H1 (cell line): ENCODE measurements at regions not wholly inside any gene's neighbourhood (a gene's known extent, or its start where the extent isn't known, plus 50 kb on each side); places are given as distances from the start of the nearest gene placed in this dataset.

ENCODE experiments used
- CTCF ChIA-PET: fragments of 300-600 bp; sonication (Branson Sonifier 250); formaldehyde crosslinking; loops from one replicate; lab custom pipeline; 2021; ENCODE audit not compliant: partially characterized antibody; lab: Charles Lee
- POLR2A ChIA-PET: fragments of 300-600 bp; sonication (Branson Sonifier 250); formaldehyde crosslinking; loops from one replicate; lab custom pipeline; 2021; ENCODE audit warnings: inconsistent platforms; ENCODE audit not compliant: partially characterized antibody; lab: Charles Lee
- DNase-seq, 2 experiments: peaks; one replicate each; pipeline versions ENCODE4 v3.0.0 to v3.0.0-alpha.2; 2010 to 2022; ENCODE audit warnings: low spot score in 2 of 2, low read depth in 1 of 2, mixed read lengths in 1 of 2
- FAIRE-seq: peaks from 2 replicates; lab custom pipeline; 2011; peaks lifted over from hg19 to GRCh38; lab: Jason Lieb, UNC
- H2AFZ ChIP-seq: 2 replicates; pipeline ENCODE4 v1.8.1; 2012; ENCODE audit warnings: low read length, inconsistent platforms
- H2AK5ac ChIP-seq: 2 replicates; pipeline ENCODE4 v1.6.1; 2013; ENCODE audit warnings: low read depth, low read length
- H2BK120ac ChIP-seq: replicated peaks from 2 replicates; pipeline ENCODE3; 2013; ENCODE audit warnings: low read depth, low read length, inconsistent platforms
- H2BK12ac ChIP-seq: 2 replicates; pipeline ENCODE4 v1.6.1; 2013; ENCODE audit warnings: low read depth, low read length
- H2BK15ac ChIP-seq: 2 replicates; pipeline ENCODE4 v1.6.1; 2013; ENCODE audit warnings: low read length
- H2BK20ac ChIP-seq: 2 replicates; pipeline ENCODE4 v1.6.1; 2013; ENCODE audit warnings: low read length
- H2BK5ac ChIP-seq: 2 replicates; pipeline ENCODE4 v1.6.1; 2013; ENCODE audit warnings: low read depth, low read length
- H3K14ac ChIP-seq: 2 replicates; pipeline ENCODE4 v1.6.1; 2013; ENCODE audit warnings: inconsistent platforms; ENCODE audit not compliant: insufficient read length
- H3K18ac ChIP-seq: 2 replicates; pipeline ENCODE4 v1.6.1; 2013; ENCODE audit warnings: low read length; ENCODE audit errors: extremely low read depth
- H3K23ac ChIP-seq: 2 replicates; pipeline ENCODE4 v1.6.1; 2013; ENCODE audit warnings: inconsistent platforms; ENCODE audit not compliant: insufficient read length
- H3K23me2 ChIP-seq: 2 replicates; pipeline ENCODE4 v1.6.1; 2013; ENCODE audit warnings: low read depth, low read length
- H3K27ac ChIP-seq: 2 replicates; pipeline ENCODE4 v1.6.1; 2011; ENCODE audit warnings: low read depth, low read length, inconsistent platforms
- H3K27me3 ChIP-seq, 4 experiments: replicated peaks in 1 of 4; 1 replicate in 1 of 4; 2 replicates in 3 of 4; pipeline versions ENCODE4 v1.6.1 to v1.8.1; 2011 to 2013; ENCODE audit warnings: low read length in 3 of 4, mild to moderate bottlenecking in 3 of 4, inconsistent platforms in 2 of 4, mixed read lengths in 2 of 4, moderate library complexity in 1 of 4; ENCODE audit not compliant: control insufficient read depth in 3 of 4, insufficient read depth in 3 of 4; ENCODE audit errors: extremely low read depth in 1 of 4
- H3K36me3 ChIP-seq, 4 experiments: 2 replicates each; pipeline versions ENCODE4 v1.6.1 to v1.8.1; 2011 to 2013; ENCODE audit warnings: mild to moderate bottlenecking in 4 of 4, low read length in 3 of 4, moderate library complexity in 2 of 4, control low read depth in 1 of 4, inconsistent platforms in 1 of 4; ENCODE audit not compliant: insufficient read depth in 4 of 4, control insufficient read depth in 2 of 4
- H3K4ac ChIP-seq: replicated peaks from 2 replicates; pipeline ENCODE3; 2013; ENCODE audit warnings: low read length, low read depth, mixed read lengths, inconsistent platforms; ENCODE audit not compliant: insufficient read length
- H3K4me1 ChIP-seq, 4 experiments: replicated peaks in 1 of 4; 1 replicate in 1 of 4; 2 replicates in 3 of 4; pipeline versions ENCODE4 v1.6.1 to v1.8.1; 2011 to 2013; ENCODE audit warnings: low read length in 3 of 4, inconsistent platforms in 2 of 4, mixed read lengths in 1 of 4; ENCODE audit not compliant: insufficient read depth in 4 of 4, control insufficient read depth in 3 of 4
- H3K4me2 ChIP-seq, 2 experiments: 2 replicates each; pipeline versions ENCODE4 v1.6.1 to v1.8.1; 2011 to 2013; ENCODE audit warnings: low read depth in 2 of 2, low read length in 2 of 2, control low read depth in 1 of 2, inconsistent platforms in 1 of 2, mild to moderate bottlenecking in 1 of 2; ENCODE audit not compliant: insufficient read depth in 1 of 2
- H3K4me3 ChIP-seq, 4 experiments: fragments of 200-600, 300-600 bp in 1 of 4; sonication (generic), shearing (Covaris generic), sonication (Bioruptor Twin) in 1 of 4; 2 replicates each; pipeline versions ENCODE4 v1.5.1 to v1.8.1; 2011 to 2016; ENCODE audit warnings: low read length in 4 of 4, low read depth in 3 of 4, control low read depth in 2 of 4, inconsistent platforms in 2 of 4, mild to moderate bottlenecking in 2 of 4, mixed read lengths in 1 of 4, moderate library complexity in 1 of 4; ENCODE audit not compliant: insufficient read depth in 2 of 4; ENCODE audit errors: extremely low read depth in 1 of 4
- H3K56ac ChIP-seq: replicated peaks from 2 replicates; pipeline ENCODE3; 2013; ENCODE audit warnings: low read depth, mild to moderate bottlenecking, mixed read lengths, low read length, inconsistent platforms; ENCODE audit not compliant: insufficient read length
- H3K79me1 ChIP-seq: 2 replicates; pipeline ENCODE4 v1.6.1; 2013; ENCODE audit warnings: low read depth, low read length, control low read depth
- H3K79me2 ChIP-seq, 2 experiments: 2 replicates each; pipeline versions ENCODE4 v1.6.1 to v1.8.1; 2012 to 2013; ENCODE audit warnings: low read length in 2 of 2, mild to moderate bottlenecking in 2 of 2, inconsistent platforms in 1 of 2; ENCODE audit not compliant: insufficient read depth in 2 of 2, control insufficient read depth in 1 of 2
- H3K9ac ChIP-seq, 4 experiments: replicated peaks in 1 of 4; 1 replicate in 1 of 4; 2 replicates in 3 of 4; pipeline versions ENCODE4 v1.6.1 to v1.8.1; 2011 to 2013; ENCODE audit warnings: low read depth in 3 of 4, low read length in 3 of 4, control low read depth in 2 of 4, mild to moderate bottlenecking in 2 of 4, moderate library complexity in 2 of 4, inconsistent platforms in 1 of 4; ENCODE audit errors: extremely low read depth in 1 of 4
- H3K9me3 ChIP-seq, 2 experiments: 2 replicates each; pipeline versions ENCODE4 v1.6.1 to v1.8.1; 2012 to 2013; ENCODE audit warnings: mild to moderate bottlenecking in 2 of 2, moderate library complexity in 2 of 2, control low read depth in 1 of 2, inconsistent platforms in 1 of 2, low read depth in 1 of 2, low read length in 1 of 2, mixed read lengths in 1 of 2; ENCODE audit not compliant: insufficient read depth in 2 of 2
- H4K20me1 ChIP-seq, 2 experiments: replicated peaks in 1 of 2; 2 replicates each; pipeline versions ENCODE3 to v1.8.1; 2011 to 2013; ENCODE audit warnings: inconsistent platforms in 2 of 2, low read length in 2 of 2, mild to moderate bottlenecking in 1 of 2; ENCODE audit not compliant: insufficient read depth in 2 of 2, control insufficient read depth in 1 of 2
- H4K5ac ChIP-seq: 2 replicates; pipeline ENCODE4 v1.6.1; 2013; ENCODE audit warnings: low read length, low read depth, mixed read lengths, inconsistent platforms; ENCODE audit not compliant: insufficient read length
- H4K8ac ChIP-seq: 2 replicates; pipeline ENCODE4 v1.8.0; 2013; ENCODE audit warnings: mild to moderate bottlenecking, moderate library complexity, low read length, inconsistent platforms; ENCODE audit not compliant: insufficient read depth; ENCODE audit errors: extremely low read depth
- H4K91ac ChIP-seq: replicated peaks from 2 replicates; pipeline ENCODE3; 2013; ENCODE audit warnings: low read length, mixed read lengths, inconsistent platforms; ENCODE audit not compliant: insufficient read length
- CTBP2 ChIP-seq: IDR thresholded peaks from 2 replicates; pipeline ENCODE4 v1.7.0; 2011; ENCODE audit warnings: borderline replicate concordance, mild to moderate bottlenecking, moderate library complexity, mixed read lengths, low read length; ENCODE audit not compliant: insufficient read depth, insufficient read length
- EZH2 ChIP-seq: fragments of 200-600 bp; sonication (generic); IDR thresholded peaks from 2 replicates; pipeline ENCODE4 v1.7.1; 2012; ENCODE audit warnings: low read depth, mild to moderate bottlenecking, moderate library complexity, low read length, inconsistent platforms; ENCODE audit not compliant: severe bottlenecking
- RAD21 ChIP-seq, 2 experiments: IDR thresholded peaks in 1 of 2; conservative IDR thresholded peaks in 1 of 2; 2 replicates each; pipeline ENCODE4 v1.6.1; 2011; ENCODE audit warnings: low read depth in 2 of 2, low read length in 2 of 2, improper control_type of control experiment in 1 of 2, inconsistent platforms in 1 of 2, mild to moderate bottlenecking in 1 of 2, moderate library complexity in 1 of 2
- RBBP5 ChIP-seq: IDR thresholded peaks from 2 replicates; pipeline ENCODE4 v1.7.1; 2012; ENCODE audit warnings: low read depth, mild to moderate bottlenecking, inconsistent platforms, low read length, moderate library complexity, borderline replicate concordance
- SIN3A ChIP-seq, 2 experiments: IDR thresholded peaks in 1 of 2; conservative IDR thresholded peaks in 1 of 2; 2 replicates each; pipeline ENCODE4 v1.6.1; 2011 to 2012; ENCODE audit warnings: low read length in 2 of 2, improper control_type of control experiment in 1 of 2, low read depth in 1 of 2, mild to moderate bottlenecking in 1 of 2
- TEAD4 ChIP-seq: IDR thresholded peaks from 2 replicates; pipeline ENCODE4 v1.6.1; 2012; ENCODE audit warnings: low read depth, low read length, inconsistent platforms, mixed read lengths
- ZNF274 ChIP-seq: IDR thresholded peaks from 2 replicates; pipeline ENCODE4 v1.7.0; 2012; ENCODE audit warnings: low read length, borderline replicate concordance; ENCODE audit errors: extremely low read depth
- WGBS, 2 experiments: shearing (Covaris generic) in 1 of 2; methylation state at CpG; one replicate each; pipeline versions ENCODE4 v1.1.6 to v1.1.7; 2013 to 2015; ENCODE audit warnings: low lambda C conversion rate in 2 of 2, mixed read lengths in 2 of 2, inconsistent platforms in 1 of 2, low coverage in 1 of 2, missing lambda C conversion rate in 1 of 2; ENCODE audit not compliant: insufficient replicate concordance in 2 of 2, insufficient coverage in 1 of 2, insufficient read length in 1 of 2; ENCODE audit errors: extremely low coverage in 1 of 2, missing lambda C conversion rate in 1 of 2; 5-methylcytosine and 5-hydroxymethylcytosine counted together

DNA sequence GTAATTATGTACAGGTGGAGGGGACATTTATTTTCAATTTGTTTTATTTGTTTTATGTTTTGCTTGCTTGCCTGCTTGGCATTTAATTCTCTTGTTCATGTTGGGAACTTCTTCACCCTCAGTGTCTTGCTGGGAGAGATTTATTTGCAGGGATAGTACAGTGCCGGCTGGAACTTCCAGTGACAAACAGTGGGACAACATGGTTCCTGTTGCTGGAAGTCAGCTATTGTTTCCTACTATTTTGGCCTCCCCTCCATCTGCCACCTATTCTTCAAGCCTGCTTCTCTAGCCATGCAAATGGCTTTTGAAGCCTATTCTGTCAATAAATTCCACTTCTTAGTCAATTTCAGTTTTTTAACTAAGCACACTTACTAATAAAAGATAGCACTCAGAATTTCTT is 105.4 kb upstream of the BANK1 start:
- no peak overlapping the region for H3K23ac ChIP-seq
- no peak for FAIRE-seq
- H3K4me2 ChIP-seq, result no peak overlapping the region
- no peak overlapping the region for H3K14ac ChIP-seq
- H3K36me3 ChIP-seq, result no peaks in the 10 kb centered on the region
- H4K20me1 ChIP-seq, result no peaks in the 10 kb centered on the region
- H3K27ac ChIP-seq, result no peak overlapping the region
- no peaks in the 10 kb centered on the region for H3K23me2 ChIP-seq
- H2BK20ac ChIP-seq, result no peak overlapping the region
- H2BK12ac ChIP-seq, result no peak overlapping the region
- WGBS, 2 experiments, result 95% methylated on average over 1 of the region's 1 CpG; no CpG with 5 or more reads in 1 of the 2 experiments
- H3K4me1 ChIP-seq, result no peaks in the 10 kb centered on the region
- no peak overlapping the region for H4K8ac ChIP-seq
- ChIA-PET CTCF (interaction anchor here (1.1 kb wide), 1 partner anchor 9 kb away, joined by 5 read pairs; no protein-coding TSS in a partner anchor), POLR2A (no interaction called here)
- H2AFZ ChIP-seq, result no peak overlapping the region; the same call in 1 of the 2 replicates
- H3K79me1 ChIP-seq, result no peaks in the 10 kb centered on the region
- H3K18ac ChIP-seq, result no peak overlapping the region
- TF ChIP-seq RBBP5, result no peak
- no peak for TF ChIP-seq SIN3A (conservative IDR thresholded peaks at IDR 0.05 in 1 of 2, IDR thresholded peaks at IDR 0.05 in 1 of 2; ENCODE audit: low read depth in 1 of 2, low read length in 2 of 2)
- no peak for TF ChIP-seq EZH2
- no peak for TF ChIP-seq TEAD4
- TF ChIP-seq CTBP2, result no peak
- no peak for TF ChIP-seq RAD21 (IDR thresholded peaks at IDR 0.05 in 1 of 2, conservative IDR thresholded peaks at IDR 0.05 in 1 of 2; ENCODE audit: low read depth in 2 of 2, low read length in 2 of 2)
- TF ChIP-seq ZNF274, result no peak
- H3K9ac ChIP-seq, result no peak overlapping the region; a peak in 1 of 7 replicates
- DNase-seq, result no peak
- H2BK120ac ChIP-seq, result no peak overlapping the region
- no peak overlapping the region for H3K56ac ChIP-seq
- no peak overlapping the region for H4K5ac ChIP-seq
- no peaks in the 10 kb centered on the region for H3K79me2 ChIP-seq
- H2BK15ac ChIP-seq, result no peak overlapping the region
- H3K27me3 ChIP-seq, result no peaks in the 10 kb centered on the region
- H2AK5ac ChIP-seq, result no peak overlapping the region
- no peaks in the 10 kb centered on the region for H3K9me3 ChIP-seq
- no peak overlapping the region for H3K4ac ChIP-seq
- H4K91ac ChIP-seq, result no peak overlapping the region
- no peak overlapping the region for H3K4me3 ChIP-seq
- no peak overlapping the region for H2BK5ac ChIP-seq
